HK-2 (cell line): ENCODE measurements at regions not wholly inside any gene's neighbourhood (a gene's known extent, or its start where the extent isn't known, plus 50 kb on each side); places are given as distances from the start of the nearest gene placed in this dataset.

Experiments
- DNase-seq: peaks from one replicate; pipeline ENCODE4 v3.0.0-alpha.2; 2018; ENCODE audit not compliant: unreplicated experiment

DNA sequence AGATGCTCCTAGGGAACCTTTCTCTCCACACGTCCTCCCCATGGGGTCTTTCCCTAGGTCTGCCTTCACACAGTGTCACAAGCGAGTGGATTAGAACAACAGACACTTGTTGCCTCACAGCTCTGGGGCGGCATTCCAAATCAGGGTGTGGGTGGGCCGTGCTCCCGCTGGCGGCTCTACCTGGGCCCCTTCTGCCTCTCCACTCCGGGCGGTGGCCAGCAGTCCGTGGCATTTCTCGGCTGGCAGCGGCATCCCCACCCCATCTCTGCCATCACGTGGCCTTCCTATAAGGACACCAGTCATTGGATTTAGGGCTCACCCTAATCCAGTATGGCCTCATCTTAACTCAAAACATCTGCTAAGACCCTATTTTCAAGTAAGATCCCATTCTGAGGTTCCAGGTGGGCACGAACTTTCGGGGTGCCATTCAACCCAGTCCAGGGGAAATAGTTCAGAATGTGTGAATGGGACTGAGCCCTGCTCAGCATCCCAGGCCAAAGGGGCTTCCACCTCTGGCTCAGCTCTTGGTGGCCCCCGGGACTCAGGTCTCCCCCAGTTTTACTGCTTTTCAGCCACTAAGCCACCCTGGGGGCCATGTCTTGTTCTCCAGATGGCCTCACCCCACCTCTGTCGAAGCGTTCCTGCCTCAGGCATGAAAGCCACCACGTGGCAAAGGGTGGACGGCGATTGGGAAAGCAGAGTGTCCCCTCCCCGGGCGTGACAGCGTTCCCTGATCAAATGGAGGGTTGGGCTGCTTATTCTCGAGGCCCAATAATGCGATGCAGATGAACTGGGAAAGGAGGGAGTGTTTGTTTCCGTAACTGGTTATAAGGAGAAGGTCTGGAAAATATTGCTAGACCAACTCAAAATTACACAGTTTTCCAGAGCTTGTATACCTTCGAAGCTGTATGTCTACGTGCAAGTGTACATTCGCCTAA, 350.0 kb downstream of the GLRX3 start:
- no peak for DNase-seq

DNA sequence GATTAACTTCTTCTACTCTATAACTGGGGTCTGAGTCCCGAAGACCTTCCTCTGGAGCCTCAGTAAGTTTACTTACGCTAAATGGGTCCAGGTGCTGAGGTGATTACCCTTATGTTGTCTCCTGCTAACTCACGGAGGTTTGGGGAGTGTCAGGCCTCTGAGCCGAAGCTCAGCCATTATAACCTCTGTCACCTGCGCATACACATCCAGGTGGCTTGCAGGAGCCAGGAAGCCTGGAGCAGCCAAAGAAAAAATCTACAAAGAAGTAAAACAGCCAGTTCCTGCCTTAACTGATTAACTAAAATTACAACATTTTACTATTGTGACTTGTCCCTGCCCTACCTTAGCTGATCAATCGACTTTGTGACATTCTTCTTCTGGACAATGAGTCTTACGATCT, 350.7 kb downstream of the GLRX3 start:
- DNase-seq = no peak

DNA sequence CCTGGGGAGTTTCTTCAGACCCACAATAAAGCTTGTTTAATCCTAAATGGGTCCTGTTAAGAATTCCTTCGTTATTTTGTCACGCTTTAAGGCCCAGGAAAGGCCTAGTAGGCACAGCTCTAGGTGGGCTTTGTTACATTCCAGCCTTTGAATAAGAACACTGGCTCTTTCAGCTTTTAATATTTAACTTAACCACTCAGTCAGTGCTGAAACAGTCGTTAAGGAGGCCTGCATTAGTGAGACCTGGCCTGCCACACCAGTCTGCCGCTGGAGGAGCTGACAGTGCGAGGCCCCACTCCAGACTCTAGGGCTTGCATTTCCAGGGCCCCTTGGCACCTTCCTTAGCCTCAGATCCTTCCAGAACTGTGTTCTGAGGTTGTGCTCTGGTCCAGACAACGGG, 351.4 kb downstream of the GLRX3 start:
- no peak for DNase-seq

DNA sequence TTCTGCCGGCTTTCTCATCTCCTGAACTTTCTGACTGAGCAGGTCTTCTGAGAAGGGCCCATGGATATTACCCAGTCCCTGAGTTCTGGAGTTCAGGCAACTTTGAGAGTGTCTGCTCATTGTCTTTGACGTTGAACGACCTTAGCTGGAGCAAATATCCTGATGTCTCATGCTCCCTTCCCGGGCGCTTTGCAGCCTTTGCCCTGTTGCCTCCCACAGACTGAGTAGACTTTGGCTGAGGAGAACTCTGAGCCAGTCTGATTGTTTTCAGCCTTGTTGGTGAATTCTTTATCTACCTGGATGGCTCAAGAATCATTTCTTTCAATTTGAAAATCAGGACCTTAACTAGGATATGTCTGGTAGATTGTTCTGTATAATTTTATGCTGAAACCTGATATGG, 353.7 kb downstream of the GLRX3 start:
- no peak for DNase-seq

DNA sequence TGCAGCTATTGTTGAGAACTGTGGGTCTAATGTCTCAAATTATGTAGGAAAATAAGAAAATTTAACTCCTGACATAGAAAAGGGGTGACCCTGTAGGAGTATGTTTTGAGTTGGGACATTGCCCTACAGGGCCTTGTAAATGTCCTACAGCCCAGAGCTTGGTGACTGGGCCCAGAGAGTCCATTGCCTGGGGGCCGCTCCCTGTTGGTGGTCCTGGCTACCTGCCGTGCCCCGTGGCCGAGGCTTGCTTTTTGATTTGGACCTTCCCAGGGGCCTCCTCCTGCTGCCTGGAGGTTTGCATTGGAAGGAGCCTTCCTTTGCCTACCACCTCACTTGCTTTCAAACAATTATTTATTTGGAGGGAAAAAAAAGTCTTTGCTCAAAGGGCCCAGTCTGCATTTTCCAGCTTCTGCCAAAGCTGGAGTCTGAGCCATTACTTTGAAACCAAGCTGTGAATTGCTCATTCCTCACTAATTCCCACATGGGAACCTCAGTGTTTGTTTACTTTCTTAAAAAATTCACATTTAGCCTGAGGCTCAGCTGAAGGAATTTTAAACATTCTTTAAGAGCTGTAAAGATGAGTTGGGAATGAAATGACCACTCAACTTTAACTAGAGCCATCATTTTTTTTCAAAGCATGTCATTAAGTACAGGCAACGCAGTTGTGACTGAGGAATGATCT, 355.0 kb downstream of the GLRX3 start:
- DNase-seq = no peak

DNA sequence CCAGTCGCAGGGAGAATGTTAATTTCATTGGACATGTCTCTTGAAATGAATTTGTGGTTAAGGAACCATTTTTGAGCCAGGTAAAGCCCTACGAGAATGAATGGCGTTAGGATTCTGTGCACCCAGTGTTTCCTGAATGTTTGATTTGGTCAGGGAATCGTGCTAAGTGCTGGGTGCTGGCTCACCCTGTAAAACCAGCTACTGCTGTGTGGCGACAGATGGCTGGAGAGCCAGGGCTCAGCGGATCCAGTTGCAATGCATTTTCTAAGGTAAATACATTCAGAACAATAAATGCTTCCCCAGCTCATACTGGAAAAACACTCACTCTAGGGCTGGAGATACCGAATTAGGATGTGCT, 355.5 kb downstream of the GLRX3 start:
- no peak for DNase-seq

DNA sequence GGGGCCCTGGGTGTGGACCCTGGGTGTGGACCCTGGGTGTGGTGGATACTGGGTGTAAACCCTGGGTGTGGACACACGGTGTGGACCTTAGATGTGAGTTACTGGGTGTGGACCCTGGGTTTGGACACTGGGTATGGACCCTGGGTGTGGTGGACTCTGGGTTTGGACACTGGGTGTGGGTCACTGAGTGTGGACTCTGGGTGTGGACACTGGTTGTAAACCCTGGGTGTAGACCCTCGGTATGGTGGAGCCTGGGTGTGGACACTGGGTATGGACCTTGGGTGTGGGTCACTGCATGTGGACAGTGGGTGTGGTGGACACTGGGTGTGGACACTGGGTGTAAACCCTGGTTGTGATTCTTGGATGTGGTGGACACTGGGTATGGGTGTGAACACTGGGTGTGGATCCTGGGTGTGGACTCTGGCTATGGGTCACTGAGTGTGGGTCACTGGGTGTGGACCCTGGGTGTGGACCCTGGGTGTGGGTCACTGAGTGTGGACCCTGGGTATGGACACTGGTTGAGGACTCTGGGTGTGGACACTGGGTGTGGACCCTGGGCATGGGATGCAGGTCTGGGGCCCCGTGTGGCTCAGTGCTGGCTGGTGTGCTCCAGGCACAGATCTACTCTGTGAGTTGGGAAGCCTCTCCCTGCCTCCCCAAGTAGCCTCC, 356.2 kb downstream of the GLRX3 start:
- no peak for DNase-seq

DNA sequence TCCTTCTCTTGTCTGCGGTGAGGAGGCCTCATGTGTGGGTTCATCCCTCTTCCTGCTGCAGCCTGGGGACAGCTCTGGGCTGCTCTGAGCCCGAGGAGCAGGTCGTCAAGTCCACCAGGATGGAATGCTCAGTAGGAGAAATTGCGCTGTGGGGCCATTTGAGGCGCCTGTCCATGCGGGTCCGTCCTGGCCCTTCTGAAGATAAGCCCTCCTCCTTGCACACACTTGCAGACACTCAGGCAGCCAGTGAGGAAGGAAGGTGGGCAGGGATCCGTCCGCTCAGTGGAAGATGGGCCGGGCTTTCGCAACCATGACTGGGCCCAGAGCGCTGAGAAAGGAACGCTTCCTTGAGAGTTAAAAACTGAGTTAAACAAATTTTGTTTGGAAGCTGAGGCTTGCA, 356.8 kb downstream of the GLRX3 start:
- no peak for DNase-seq

DNA sequence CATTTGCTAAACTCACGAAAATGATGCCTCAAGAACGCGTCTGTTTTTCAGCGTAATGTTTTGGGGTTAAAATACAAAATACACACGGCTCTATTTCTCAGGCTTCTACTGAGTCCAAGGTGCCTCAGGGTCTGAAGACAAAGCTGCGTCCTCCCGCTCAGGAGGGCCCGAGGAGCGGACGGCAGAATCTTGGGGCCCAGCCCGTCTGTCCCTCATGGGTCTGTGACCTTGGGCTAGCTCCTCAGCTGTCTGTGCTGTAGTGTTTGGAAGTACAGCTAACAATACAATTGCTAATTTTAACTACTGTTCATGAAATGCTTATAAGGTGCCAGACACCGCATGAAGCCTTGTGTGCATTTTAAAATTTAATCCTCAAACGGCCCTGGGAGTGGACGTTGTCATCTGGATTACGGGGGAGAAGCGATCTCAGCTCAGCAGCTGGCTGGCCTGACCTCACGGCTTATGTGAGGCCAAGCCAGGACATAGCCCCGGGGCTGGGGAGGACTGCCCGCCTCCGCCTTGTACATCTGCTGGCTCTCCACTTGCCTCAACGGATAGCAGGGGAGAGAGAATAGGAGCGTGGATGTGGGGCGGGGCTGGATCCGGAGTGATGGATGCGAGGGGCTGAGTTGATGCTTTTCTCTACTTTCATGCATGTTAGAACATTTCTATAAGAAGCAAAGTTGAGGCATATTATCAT, 357.4 kb downstream of the GLRX3 start:
- DNase-seq = no peak

DNA sequence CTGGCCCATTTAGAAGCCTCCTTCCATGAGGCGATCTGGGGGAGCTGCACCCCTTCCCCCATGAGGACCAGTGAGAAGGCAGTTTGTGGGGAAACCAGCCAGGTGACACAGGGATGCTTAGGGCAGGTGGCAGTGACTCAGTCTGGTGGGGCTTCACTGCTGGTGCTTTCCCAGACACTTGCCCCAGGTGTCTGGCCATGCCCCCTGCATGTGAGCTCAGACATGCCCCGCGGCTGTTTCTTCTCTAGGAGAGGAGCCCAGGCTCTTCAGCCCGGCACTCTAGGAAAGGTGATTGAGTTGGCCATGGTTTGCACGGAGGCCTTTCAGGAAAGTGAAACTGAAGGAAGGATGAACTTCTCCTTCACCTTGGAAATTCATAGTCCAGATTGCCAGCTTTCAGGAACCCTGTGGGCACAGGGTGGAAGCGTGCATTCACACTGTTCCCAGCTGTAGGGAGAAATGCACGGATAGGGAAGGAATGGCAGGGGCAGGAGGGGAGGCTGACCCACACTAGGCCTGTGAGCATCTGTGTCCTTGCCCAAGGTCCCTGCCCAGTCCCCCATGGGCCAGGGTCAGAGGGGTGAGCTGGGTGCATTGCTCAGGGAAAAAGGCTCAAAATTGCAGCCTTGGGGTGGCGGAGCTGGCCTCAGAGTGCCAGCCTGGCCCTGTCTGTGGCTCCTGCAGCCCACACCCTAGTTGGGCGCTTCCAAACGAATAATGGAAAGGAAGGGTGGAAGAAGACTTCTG, 359.1 kb downstream of the GLRX3 start:
- DNase-seq = no peak

DNA sequence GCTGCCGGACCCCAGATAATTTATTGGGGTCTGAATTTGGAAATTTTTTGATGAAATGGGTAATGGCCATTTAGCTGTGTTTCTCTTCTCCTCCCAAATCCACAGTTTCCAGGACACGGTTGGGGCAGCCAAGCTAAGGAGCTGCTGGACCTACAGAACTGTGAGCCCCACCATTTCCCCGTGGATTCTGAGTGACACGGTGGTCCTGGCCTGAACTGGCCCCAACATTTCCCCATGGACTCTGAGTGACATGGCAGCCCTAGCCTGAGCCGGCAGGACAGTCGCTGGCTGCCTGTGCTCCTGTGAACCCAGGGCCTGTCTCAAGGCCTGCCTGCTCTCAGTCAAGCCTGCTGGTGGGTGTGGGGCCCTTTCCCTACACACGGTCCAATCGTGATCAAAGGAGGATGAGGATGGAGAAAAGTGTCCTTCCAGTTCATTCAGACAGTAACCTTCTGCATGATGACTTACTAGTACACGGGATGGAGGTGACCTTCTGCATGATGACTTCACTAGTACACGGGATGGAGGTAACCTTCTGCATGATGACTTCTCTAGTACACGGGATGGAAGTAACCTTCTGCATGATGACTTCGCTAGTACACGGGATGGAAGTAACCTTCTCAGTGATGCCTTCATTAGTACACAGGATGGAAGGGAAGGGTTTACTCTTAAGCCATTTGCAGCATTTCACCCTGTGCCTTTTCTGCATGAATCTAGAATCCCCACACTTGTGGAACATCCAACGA, 359.9 kb downstream of the GLRX3 start:
- DNase-seq = no peak

DNA sequence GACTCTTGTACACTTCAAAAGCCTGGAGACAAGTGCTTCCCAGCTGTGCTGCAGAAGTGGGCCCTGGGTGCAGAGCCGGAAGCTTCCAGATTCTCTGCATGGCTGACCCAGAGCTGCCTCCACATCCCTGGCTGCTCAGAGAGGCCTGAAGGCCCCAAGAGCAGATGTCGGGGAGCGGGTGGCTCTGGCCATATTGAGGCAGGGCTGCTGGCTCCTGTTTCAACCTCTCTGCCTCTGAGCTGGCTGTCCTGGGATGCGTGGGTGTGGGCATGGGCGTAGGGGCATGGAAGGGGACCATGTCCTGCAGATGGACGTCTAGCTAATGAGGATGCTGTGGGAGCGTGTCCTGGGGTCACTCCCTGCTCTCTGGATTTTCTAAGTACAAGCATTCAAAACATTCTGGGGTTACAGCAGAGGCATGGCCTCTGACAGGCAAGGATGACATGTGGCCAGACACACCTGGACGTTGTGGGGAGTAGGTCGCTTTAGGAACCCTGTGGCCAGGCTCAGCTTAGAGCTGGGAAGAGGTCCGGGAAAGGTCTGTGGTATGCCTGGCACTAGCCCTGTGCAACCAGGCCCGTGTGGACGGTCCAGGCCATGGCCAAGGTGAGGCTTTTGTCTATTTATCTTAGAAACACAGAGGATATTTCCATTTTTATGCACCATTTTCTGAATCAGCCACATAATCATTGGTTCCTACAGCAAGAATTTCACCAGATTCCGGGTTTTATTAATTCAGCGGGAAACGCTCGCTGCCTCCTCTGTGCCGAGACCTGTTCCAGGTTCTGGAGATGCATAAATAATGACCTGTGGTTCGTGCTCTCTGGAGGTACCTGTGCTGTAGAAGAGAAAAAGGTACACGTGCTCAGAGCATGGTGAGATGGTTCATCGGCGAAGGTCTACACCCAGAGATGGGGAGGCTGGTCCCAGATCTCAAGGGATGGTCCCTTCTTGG, 361.1 kb downstream of the GLRX3 start:
- DNase-seq = no peak

DNA sequence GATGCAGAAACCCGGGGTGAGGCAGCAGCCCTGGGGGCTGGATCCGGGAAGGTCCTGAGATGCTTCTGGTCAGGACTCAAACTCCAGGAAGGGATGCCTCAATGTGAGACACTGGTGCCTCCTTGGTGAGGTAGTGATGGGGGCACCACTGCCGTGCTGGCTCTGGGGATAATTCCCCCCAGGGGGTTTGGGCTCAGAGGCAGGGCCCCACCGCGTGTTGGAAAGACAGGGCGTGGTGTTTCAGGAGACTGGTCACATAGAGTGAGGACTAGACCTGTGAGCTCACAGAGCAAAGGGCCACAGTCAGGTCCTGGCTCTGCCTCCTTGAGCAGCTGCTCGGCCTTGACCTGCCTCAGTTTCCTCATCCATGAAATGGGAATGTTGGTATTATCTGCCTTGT, 361.9 kb downstream of the GLRX3 start:
- DNase-seq = no peak

DNA sequence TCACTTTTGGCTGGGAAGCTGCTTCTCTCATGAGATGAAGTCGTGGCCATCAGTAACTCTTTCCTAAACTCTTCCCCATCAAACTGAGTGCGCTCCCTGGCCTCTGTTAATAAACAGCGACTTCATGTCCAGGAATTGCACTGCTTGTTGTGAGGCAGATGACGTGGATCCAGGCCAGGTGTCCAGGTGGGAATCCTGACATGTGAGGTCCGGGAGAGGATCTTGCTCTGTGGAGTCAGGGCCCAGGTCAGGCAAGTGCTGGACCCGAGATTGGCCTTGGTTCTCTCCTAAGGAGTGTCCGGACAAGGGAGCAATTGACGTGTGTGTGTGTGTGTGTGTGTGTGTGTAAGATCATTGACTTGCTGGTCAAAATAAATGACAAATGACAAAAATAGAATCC, 362.7 kb downstream of the GLRX3 start:
- no peak for DNase-seq

DNA sequence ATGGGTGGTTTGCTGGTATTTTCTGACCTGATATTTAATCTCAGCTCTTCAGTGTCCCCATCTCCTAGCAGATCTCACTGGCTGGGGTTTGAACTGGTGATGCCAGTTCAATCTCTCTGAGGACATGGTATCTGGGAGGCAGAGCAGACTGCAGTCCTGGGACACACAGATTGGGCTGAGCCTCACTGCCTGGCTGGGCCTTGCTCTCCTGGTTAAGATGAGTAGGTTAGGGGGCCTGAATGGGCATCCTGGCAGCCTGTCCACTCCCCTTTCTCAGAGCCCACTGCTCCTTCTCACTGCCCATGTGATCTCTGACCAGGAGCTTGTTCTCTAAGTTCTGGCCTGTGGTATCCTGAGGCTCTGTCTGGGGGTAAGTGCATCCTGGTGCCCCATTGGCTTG, 363.4 kb downstream of the GLRX3 start:
- DNase-seq = no peak

DNA sequence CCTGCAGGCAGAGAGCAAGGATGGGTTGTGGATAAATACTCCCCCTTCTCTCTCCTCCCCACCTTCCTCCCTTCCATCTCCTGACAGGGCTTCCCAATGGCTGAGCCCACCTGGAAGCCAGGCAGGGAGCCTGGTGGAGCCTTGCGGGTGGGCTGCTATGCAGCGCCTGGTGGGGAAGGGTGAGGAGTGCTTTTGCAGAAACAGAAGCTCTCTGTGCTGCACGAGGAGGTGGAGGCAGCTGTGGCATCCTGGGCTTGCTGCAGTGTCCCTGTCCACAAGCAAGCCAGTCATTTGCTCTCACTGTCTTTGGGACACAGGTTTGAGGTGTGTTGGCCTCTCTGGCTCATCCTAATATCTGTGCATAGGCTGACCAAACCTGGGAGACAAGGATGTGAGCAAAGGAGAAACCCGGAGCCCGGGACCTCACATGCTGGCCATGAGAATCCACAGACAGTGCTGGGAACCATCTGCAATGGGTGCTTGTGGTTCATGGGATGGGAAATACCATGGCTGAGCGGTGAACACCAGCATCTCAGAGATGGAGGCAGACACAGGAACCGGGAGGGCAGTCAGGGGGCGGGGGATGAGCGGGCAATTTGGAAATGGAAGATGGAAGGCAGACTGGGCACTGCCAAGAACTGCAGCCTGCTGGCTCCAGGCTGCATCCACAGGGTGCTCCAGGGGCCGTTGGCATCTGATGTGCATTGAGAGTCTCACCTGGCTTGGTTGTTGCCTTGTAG, 364.2 kb downstream of the GLRX3 start:
- DNase-seq = no peak

DNA sequence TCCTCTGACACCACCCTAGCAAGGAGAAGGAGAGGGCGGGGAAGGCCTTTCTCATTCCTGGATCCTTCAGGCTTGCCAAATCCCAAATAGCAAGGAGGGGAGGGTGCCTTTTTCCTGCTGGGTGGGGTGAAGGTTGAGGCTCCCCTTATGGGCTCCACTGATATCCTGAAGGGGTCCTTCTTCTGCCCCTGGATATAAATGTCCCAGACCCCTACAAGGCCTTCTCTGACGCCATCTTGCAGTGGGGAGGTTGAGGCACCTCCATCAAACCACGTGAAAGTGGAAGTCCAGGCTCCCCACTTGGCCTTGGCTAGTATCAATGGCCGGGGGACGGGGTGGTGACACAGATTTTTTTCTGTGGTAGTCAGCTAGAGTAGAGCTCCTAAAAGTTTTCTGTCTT, 371.3 kb downstream of the GLRX3 start:
- no peak for DNase-seq

DNA sequence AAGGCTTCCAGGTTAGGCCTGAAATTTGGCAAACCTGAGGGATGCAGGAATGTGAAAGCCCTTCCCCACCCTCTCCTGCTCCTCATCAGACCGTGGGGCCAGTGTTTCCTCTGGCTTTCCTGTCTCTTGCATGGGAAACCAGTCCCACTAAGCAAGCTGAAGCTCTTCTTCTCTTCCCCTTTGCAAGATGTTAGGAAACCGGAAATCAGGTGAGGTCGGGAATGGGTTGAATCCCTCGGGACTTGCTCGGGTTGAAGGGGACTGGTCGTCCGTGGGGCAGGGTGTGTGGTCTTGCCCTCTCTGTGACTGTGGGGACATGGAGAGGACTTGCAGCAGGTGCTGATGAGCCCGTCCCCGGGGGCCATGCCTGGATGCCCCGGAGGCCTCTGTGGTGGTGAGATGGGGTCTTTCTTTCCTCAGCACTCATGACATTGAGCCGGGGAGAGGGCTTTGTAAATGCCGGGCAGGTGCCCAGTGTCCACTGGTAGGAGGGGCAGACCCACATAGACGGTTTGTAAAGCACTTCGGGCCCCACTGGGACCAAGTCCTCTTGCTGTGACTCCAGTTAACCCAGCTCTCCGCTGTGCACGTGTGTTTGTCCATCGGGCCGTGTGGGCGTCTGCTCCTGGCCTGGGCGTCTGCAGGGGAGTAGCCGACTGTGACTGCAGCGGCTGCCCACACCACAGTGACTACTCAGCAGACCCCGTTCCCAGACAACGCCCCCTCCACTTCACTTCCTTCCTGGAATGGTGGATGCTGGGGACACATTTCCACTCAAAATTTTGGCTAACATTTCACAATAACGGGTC, 373.9 kb downstream of the GLRX3 start:
- DNase-seq = no peak
